ENCODE measurements at regions not wholly inside any gene's neighbourhood (a gene's known extent, or its start where the extent isn't known, plus 50 kb on each side); places are given as distances from the start of the nearest gene placed in this dataset.

DNA sequence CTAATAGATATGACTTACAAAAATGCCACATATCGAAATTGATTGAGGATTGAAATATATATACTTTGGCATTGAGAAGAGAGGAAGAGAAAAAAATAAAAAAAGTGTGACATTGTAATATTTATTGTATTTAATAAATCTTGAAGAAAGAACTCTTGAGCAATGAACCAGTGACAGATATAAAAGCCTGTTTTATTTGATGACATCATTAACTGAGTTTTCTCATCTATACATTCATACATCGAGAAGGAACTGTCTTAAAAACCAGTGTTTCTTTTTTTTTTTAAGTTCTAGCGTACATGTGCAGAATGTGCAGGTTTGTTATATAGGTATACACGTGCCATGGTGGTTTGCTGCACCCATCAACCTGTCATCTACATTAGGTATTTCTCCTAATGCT, 368.2 kb downstream of the SNAPC1 start:
- no peaks in the 10 kb centered on the region for H3K36me3 ChIP-seq (ENCODE audit: control insufficient read depth in 2 of 2, extremely low read depth in 1 of 2, insufficient read depth in 2 of 2, low read length in 2 of 2)
- no peaks in the 10 kb centered on the region for H3K4me1 ChIP-seq (ENCODE audit: control insufficient read depth, extremely low read depth, insufficient read depth, low read length)
- dilution Hi-C loops (cut with MboI; ENCODE audit: extremely low pct_ligation_motif_present, low sequenced_read_pairs) = no loop called here
- no peak overlapping the region for H3K27ac ChIP-seq (ENCODE audit: control insufficient read depth, insufficient read depth, low read length)
- no peak overlapping the region for H3K4me3 ChIP-seq (ENCODE audit: control insufficient read depth in 2 of 3, extremely low read depth in 1 of 3, insufficient read depth in 2 of 3, low read depth in 1 of 3, low read length in 3 of 3)
- DNase-seq (ENCODE audit: low read depth, low spot score) = no peak
- no peaks in the 10 kb centered on the region for H3K27me3 ChIP-seq (ENCODE audit: control insufficient read depth, extremely low read depth, insufficient read depth, low read length)
- no peak for FAIRE-seq
- no peak overlapping the region for H3K4me2 ChIP-seq (ENCODE audit: control insufficient read depth, extremely low read depth, insufficient read depth, low read depth, low read length)
- TF ChIP-seq, protein P1, sequence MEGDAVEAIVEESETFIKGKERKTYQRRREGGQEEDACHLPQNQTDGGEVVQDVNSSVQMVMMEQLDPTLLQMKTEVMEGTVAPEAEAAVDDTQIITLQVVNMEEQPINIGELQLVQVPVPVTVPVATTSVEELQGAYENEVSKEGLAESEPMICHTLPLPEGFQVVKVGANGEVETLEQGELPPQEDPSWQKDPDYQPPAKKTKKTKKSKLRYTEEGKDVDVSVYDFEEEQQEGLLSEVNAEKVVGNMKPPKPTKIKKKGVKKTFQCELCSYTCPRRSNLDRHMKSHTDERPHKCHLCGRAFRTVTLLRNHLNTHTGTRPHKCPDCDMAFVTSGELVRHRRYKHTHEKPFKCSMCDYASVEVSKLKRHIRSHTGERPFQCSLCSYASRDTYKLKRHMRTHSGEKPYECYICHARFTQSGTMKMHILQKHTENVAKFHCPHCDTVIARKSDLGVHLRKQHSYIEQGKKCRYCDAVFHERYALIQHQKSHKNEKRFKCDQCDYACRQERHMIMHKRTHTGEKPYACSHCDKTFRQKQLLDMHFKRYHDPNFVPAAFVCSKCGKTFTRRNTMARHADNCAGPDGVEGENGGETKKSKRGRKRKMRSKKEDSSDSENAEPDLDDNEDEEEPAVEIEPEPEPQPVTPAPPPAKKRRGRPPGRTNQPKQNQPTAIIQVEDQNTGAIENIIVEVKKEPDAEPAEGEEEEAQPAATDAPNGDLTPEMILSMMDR (optimal IDR thresholded peaks at IDR 0.05 in 1 of 3, IDR thresholded peaks at IDR 0.05 in 1 of 3, conservative IDR thresholded peaks at IDR 0.05 in 1 of 3; ENCODE audit: extremely low read depth in 1 of 3, insufficient read depth in 2 of 3, low read length in 3 of 3) = no peak
- TF ChIP-seq EZH2 (IDR thresholded peaks at IDR 0.05; ENCODE audit: low read length) = no peak
- no peaks in the 10 kb centered on the region for H3K79me2 ChIP-seq (ENCODE audit: control insufficient read depth, insufficient read depth, low read length)
- no peaks in the 10 kb centered on the region for H3K9me3 ChIP-seq (ENCODE audit: control insufficient read depth, low read depth, low read length)
- H3K9me1 ChIP-seq (ENCODE audit: control insufficient read depth, extremely low read depth, insufficient read depth, low read length) = no peaks in the 10 kb centered on the region
- no peaks in the 10 kb centered on the region for H4K20me1 ChIP-seq (ENCODE audit: control insufficient read depth, extremely low read depth, insufficient read depth, low read length)
- H2AFZ ChIP-seq (ENCODE audit: control insufficient read depth, low read length) = no peak overlapping the region
- H3K9ac ChIP-seq (ENCODE audit: control insufficient read depth, extremely low read depth, insufficient read depth, low read length) = no peak overlapping the region

DNA sequence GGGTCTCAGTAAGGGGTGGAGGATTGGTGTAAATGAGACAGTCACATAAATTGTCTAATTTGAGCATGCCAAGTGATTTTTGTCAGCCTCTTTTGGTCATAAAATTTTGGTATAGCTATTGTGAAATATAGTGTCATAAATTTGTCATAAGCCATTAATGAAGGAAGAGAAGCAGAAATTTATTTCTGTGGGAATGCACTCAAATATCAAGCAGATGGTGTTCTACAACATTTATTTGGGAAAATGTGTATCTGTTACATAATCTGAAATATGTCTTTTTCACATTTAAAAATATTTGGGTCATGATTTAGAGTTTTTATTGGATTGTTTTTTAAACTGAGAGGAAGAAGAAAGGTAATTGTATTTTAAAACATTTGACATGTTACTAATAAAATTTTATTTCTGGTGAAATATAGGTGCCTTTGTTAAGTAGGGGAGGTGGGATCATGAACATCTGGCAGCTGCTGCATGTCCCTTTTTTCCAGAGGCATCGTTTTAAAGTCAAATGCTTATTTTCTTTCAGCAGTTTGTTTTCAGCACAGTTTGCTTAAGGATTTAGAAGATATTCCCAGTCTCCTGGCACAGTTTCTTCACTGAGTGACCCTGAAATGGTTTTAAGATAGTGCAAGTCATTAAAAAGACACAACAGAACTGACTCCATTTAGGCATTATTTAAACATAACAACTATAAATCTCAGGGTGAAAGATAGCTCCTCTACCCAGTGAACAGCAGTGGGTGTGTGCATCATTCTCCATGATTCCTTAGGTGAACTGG, 371.7 kb downstream of the SNAPC1 start:
- no peaks in the 10 kb centered on the region for H4K20me1 ChIP-seq (ENCODE audit: control insufficient read depth, extremely low read depth, insufficient read depth, low read length)
- no peak overlapping the region for H3K4me2 ChIP-seq (ENCODE audit: control insufficient read depth, extremely low read depth, insufficient read depth, low read depth, low read length)
- H3K4me1 ChIP-seq (ENCODE audit: control insufficient read depth, extremely low read depth, insufficient read depth, low read length) = no peaks in the 10 kb centered on the region
- dilution Hi-C loops (cut with MboI; ENCODE audit: extremely low pct_ligation_motif_present, low sequenced_read_pairs) = no loop called here
- no peak overlapping the region for H3K4me3 ChIP-seq (ENCODE audit: control insufficient read depth in 2 of 3, extremely low read depth in 1 of 3, insufficient read depth in 2 of 3, low read depth in 1 of 3, low read length in 3 of 3)
- no peak for FAIRE-seq
- no peaks in the 10 kb centered on the region for H3K27me3 ChIP-seq (ENCODE audit: control insufficient read depth, extremely low read depth, insufficient read depth, low read length)
- H3K27ac ChIP-seq (ENCODE audit: control insufficient read depth, insufficient read depth, low read length) = no peak overlapping the region
- H3K9me1 ChIP-seq (ENCODE audit: control insufficient read depth, extremely low read depth, insufficient read depth, low read length) = no peaks in the 10 kb centered on the region
- TF ChIP-seq, protein P1 (optimal IDR thresholded peaks at IDR 0.05 in 1 of 3, IDR thresholded peaks at IDR 0.05 in 1 of 3, conservative IDR thresholded peaks at IDR 0.05 in 1 of 3; ENCODE audit: extremely low read depth in 1 of 3, insufficient read depth in 2 of 3, low read length in 3 of 3) = no peak
- no peak for TF ChIP-seq EZH2 (IDR thresholded peaks at IDR 0.05; ENCODE audit: low read length)
- H3K79me2 ChIP-seq (ENCODE audit: control insufficient read depth, insufficient read depth, low read length) = no peaks in the 10 kb centered on the region
- DNase-seq (ENCODE audit: low read depth, low spot score) = no peak
- no peaks in the 10 kb centered on the region for H3K9me3 ChIP-seq (ENCODE audit: control insufficient read depth, low read depth, low read length)
- no peak overlapping the region for H2AFZ ChIP-seq (ENCODE audit: control insufficient read depth, low read length)
- H3K9ac ChIP-seq (ENCODE audit: control insufficient read depth, extremely low read depth, insufficient read depth, low read length) = no peak overlapping the region
- H3K36me3 ChIP-seq (ENCODE audit: control insufficient read depth in 2 of 2, extremely low read depth in 1 of 2, insufficient read depth in 2 of 2, low read length in 2 of 2) = no peaks in the 10 kb centered on the region

All from keratinocyte (primary cell).